ENCODE measurements at regions not wholly inside any gene's neighbourhood (a gene's known extent, or its start where the extent isn't known, plus 50 kb on each side); places are given as distances from the start of the nearest gene placed in this dataset.

GRCh38 chr2:204018717-204019116 lies 82.2 kb downstream of the ICOS start:
- 100% methylated on average over 3 of the region's 6 CpGs for WGBS (ENCODE audit: insufficient coverage)
- H3K27me3 ChIP-seq (replicated peaks in 1 of 4; ENCODE audit: control extremely low read depth in 1 of 4, control insufficient read depth in 3 of 4, insufficient read depth in 4 of 4, low read length in 3 of 4): no peaks in the 10 kb centered on the region
- POLR2A ChIA-PET: no interaction called here
- no peak for DNase-seq
- Mint-ChIP-seq H3K4me3 (no peak overlapping the region), H3K27ac (no peak overlapping the region), H3K9me3 (ENCODE audit: insufficient read depth) (no peaks in the 10 kb centered on the region), H3K27me3 (peaks cover 14% of the 10 kb centered on the region), H3K4me1 (no peaks in the 10 kb centered on the region)
- H4K20me1 ChIP-seq (ENCODE audit: control insufficient read depth, insufficient read depth, low read length, poor library complexity, severe bottlenecking): no peaks in the 10 kb centered on the region
- intact Hi-C loops (cut with micrococcal nuclease): no loop called here
- H3K9me3 ChIP-seq (ENCODE audit: control extremely low read depth in 1 of 3, control insufficient read depth in 2 of 3, insufficient read depth in 1 of 3, low read length in 2 of 3): no peaks in the 10 kb centered on the region
- no peak overlapping the region for H3K9ac ChIP-seq (ENCODE audit: low read length)
- CTCF ChIA-PET: no interaction called here
- ATAC-seq (ENCODE audit: low read depth): no peak
- H3K27ac ChIP-seq (ENCODE audit: low read length in 2 of 2): no peak overlapping the region
- no peaks in the 10 kb centered on the region for H3K36me3 ChIP-seq (replicated peaks in 1 of 2; ENCODE audit: control extremely low read depth in 1 of 2, control insufficient read depth in 1 of 2, extremely low read depth in 1 of 2, insufficient read depth in 2 of 2, low read length in 1 of 2)
- H3K4me2 ChIP-seq (replicated peaks; ENCODE audit: low read depth, low read length, poor library complexity, severe bottlenecking): no peak overlapping the region
- H2AFZ ChIP-seq (ENCODE audit: insufficient read depth, low read depth, low read length, poor library complexity, severe bottlenecking): no peak overlapping the region
- H3K79me2 ChIP-seq (ENCODE audit: control insufficient read depth, insufficient read depth, low read length): no peaks in the 10 kb centered on the region
- H3K4me1 ChIP-seq (ENCODE audit: control insufficient read depth in 2 of 2, insufficient read depth in 2 of 2, low read length in 2 of 2): no peaks in the 10 kb centered on the region
- no peak for TF ChIP-seq CTCF (IDR thresholded peaks at IDR 0.05)
- no peak for TF ChIP-seq EZH2 (IDR thresholded peaks at IDR 0.05; ENCODE audit: borderline replicate concordance, insufficient read depth, low read depth, low read length, poor library complexity, severe bottlenecking)
- no peak overlapping the region for H3K4me3 ChIP-seq (ENCODE audit: control extremely low read depth in 1 of 5, extremely low read depth in 1 of 5, insufficient read depth in 1 of 5, low read depth in 2 of 5, low read length in 4 of 5)

- Histone ChIP-seq H3K27ac (ENCODE audit: low read length in 2 of 2) (no peak overlapping the region), H2AFZ (ENCODE audit: insufficient read depth, low read depth, low read length, poor library complexity, severe bottlenecking) (no peak overlapping the region), H3K4me2 (replicated peaks; ENCODE audit: low read depth, low read length, poor library complexity, severe bottlenecking) (no peak overlapping the region), H3K9ac (ENCODE audit: low read length) (no peak overlapping the region), H3K4me1 (ENCODE audit: control insufficient read depth in 2 of 2, insufficient read depth in 2 of 2, low read length in 2 of 2) (no peaks in the 10 kb centered on the region), H3K36me3 (replicated peaks in 1 of 2; ENCODE audit: control extremely low read depth in 1 of 2, control insufficient read depth in 1 of 2, extremely low read depth in 1 of 2, insufficient read depth in 2 of 2, low read length in 1 of 2) (no peaks in the 10 kb centered on the region), H3K79me2 (ENCODE audit: control insufficient read depth, insufficient read depth, low read length) (no peaks in the 10 kb centered on the region), H3K4me3 (ENCODE audit: control extremely low read depth in 1 of 5, extremely low read depth in 1 of 5, insufficient read depth in 1 of 5, low read depth in 2 of 5, low read length in 4 of 5) (no peak overlapping the region), H4K20me1 (ENCODE audit: control insufficient read depth, insufficient read depth, low read length, poor library complexity, severe bottlenecking) (no peaks in the 10 kb centered on the region), H3K9me3 (ENCODE audit: control extremely low read depth in 1 of 3, control insufficient read depth in 2 of 3, insufficient read depth in 1 of 3, low read length in 2 of 3) (no peaks in the 10 kb centered on the region), H3K27me3 (replicated peaks in 1 of 4; ENCODE audit: control extremely low read depth in 1 of 4, control insufficient read depth in 3 of 4, insufficient read depth in 4 of 4, low read length in 3 of 4) (no peaks in the 10 kb centered on the region)
- H3K27ac Mint-ChIP-seq: no peak overlapping the region
- POLR2A ChIA-PET: no interaction called here
- intact Hi-C loops (cut with micrococcal nuclease): no loop called here
- DNase-seq (no peak), ATAC-seq (ENCODE audit: low read depth) (no peak)
- TF ChIP-seq CTCF (IDR thresholded peaks at IDR 0.05) (no peak), EZH2 (IDR thresholded peaks at IDR 0.05; ENCODE audit: borderline replicate concordance, insufficient read depth, low read depth, low read length, poor library complexity, severe bottlenecking) (no peak)
- no peaks in the 10 kb centered on the region for H3K4me1 Mint-ChIP-seq
- 82% methylated on average over 3 of the region's 6 CpGs for WGBS (ENCODE audit: insufficient coverage)
- no peak overlapping the region for H3K4me3 Mint-ChIP-seq
- H3K9me3 Mint-ChIP-seq (ENCODE audit: insufficient read depth): no peaks in the 10 kb centered on the region
- CTCF ChIA-PET: no interaction called here
- peaks cover 14% of the 10 kb centered on the region for H3K27me3 Mint-ChIP-seq
These were observed 83.3 kb downstream of the ICOS start for GRCh38 chr2:204019572-204020501.
